ENCODE measurements at regions not wholly inside any gene's neighbourhood (a gene's known extent, or its start where the extent isn't known, plus 50 kb on each side); places are given as distances from the start of the nearest gene placed in this dataset.
"Not testable (repeated sequence)": the region's sequence is repeated elsewhere in the genome, so short reads cannot be mapped to it uniquely, and the experiment has no call there.

- peaks cover 3% of the 10 kb centered on the region for H3K4me1 Mint-ChIP-seq (ENCODE audit: low read depth)
- H3K27me3 Mint-ChIP-seq = peaks cover 5% of the 10 kb centered on the region
- ATAC-seq (no peak), DNase-seq (no peak)
- no peak overlapping the region for H3K4me3 Mint-ChIP-seq
- ChIA-PET CTCF (no interaction called here), POLR2A (no interaction called here)
- intact Hi-C loops (cut with micrococcal nuclease) = no loop called here
- H3K9me3 Mint-ChIP-seq = no peaks in the 10 kb centered on the region
- H3K27ac Mint-ChIP-seq = no peak overlapping the region
- TF ChIP-seq CTCF (IDR thresholded peaks at IDR 0.05) = no peak
- H3K36me3 Mint-ChIP-seq (ENCODE audit: low read depth) = no peaks in the 10 kb centered on the region
These were observed 386.8 kb downstream of the TMEM121 start for GRCh38 chr14:105913221-105913620.

GRCh38 chr14:105913861-105914260 lies 387.5 kb downstream of the TMEM121 start:
- intact Hi-C loops (cut with micrococcal nuclease) = no loop called here
- Mint-ChIP-seq H3K9me3 (no peaks in the 10 kb centered on the region), H3K27me3 (peaks cover 5% of the 10 kb centered on the region), H3K4me3 (no peak overlapping the region), H3K27ac (no peak overlapping the region), H3K4me1 (ENCODE audit: low read depth) (no peaks in the 10 kb centered on the region), H3K36me3 (ENCODE audit: low read depth) (no peaks in the 10 kb centered on the region)
- no peak for TF ChIP-seq CTCF (IDR thresholded peaks at IDR 0.05)
- DNase-seq (no peak), ATAC-seq (no peak)
- CTCF ChIA-PET = no interaction called here
- POLR2A ChIA-PET = no interaction called here

GRCh38 chr14:105914281-105914680 lies 387.9 kb downstream of the TMEM121 start:
- H3K9me3 Mint-ChIP-seq; H3K27ac Mint-ChIP-seq; H3K4me1 Mint-ChIP-seq (ENCODE audit: low read depth); H3K36me3 Mint-ChIP-seq (ENCODE audit: low read depth); POLR2A ChIA-PET; intact Hi-C loops (cut with micrococcal nuclease); H3K27me3 Mint-ChIP-seq; H3K4me3 Mint-ChIP-seq; DNase-seq; ATAC-seq; CTCF ChIA-PET: not testable (repeated sequence)

- intact Hi-C loops (cut with micrococcal nuclease) = no loop called here
- no peak for ATAC-seq
- Mint-ChIP-seq H3K27me3 (peaks cover 5% of the 10 kb centered on the region), H3K36me3 (ENCODE audit: low read depth) (no peaks in the 10 kb centered on the region), H3K9me3 (no peaks in the 10 kb centered on the region), H3K27ac (no peak overlapping the region), H3K4me1 (ENCODE audit: low read depth) (no peaks in the 10 kb centered on the region), H3K4me3 (no peak overlapping the region)
- TF ChIP-seq CTCF (IDR thresholded peaks at IDR 0.05) = no peak
- CTCF ChIA-PET = no interaction called here
- DNase-seq = no peak
- POLR2A ChIA-PET = no interaction called here
These were observed 388.5 kb downstream of the TMEM121 start for GRCh38 chr14:105914738-105915385.

GRCh38 chr14:105915546-105915945 lies 389.2 kb downstream of the TMEM121 start:
- H3K9me3 Mint-ChIP-seq; intact Hi-C loops (cut with micrococcal nuclease); H3K4me3 Mint-ChIP-seq; H3K27ac Mint-ChIP-seq; H3K27me3 Mint-ChIP-seq; ATAC-seq; DNase-seq; CTCF ChIA-PET; H3K4me1 Mint-ChIP-seq (ENCODE audit: low read depth); POLR2A ChIA-PET; H3K36me3 Mint-ChIP-seq (ENCODE audit: low read depth): not testable (repeated sequence)

- H3K9me3 Mint-ChIP-seq; POLR2A ChIA-PET; CTCF ChIA-PET; H3K36me3 Mint-ChIP-seq (ENCODE audit: low read depth); H3K27me3 Mint-ChIP-seq; ATAC-seq; DNase-seq; H3K4me1 Mint-ChIP-seq (ENCODE audit: low read depth); H3K4me3 Mint-ChIP-seq; H3K27ac Mint-ChIP-seq: not testable (repeated sequence)
- intact Hi-C loops (cut with micrococcal nuclease) = loop anchor here (1.0 kb wide), 1 partner anchor 12 kb away; no protein-coding TSS in a partner anchor
These were observed 391.0 kb downstream of the TMEM121 start for GRCh38 chr14:105917136-105917932.
